ENCODE measurements at regions not wholly inside any gene's neighbourhood (a gene's known extent, or its start where the extent isn't known, plus 50 kb on each side); places are given as distances from the start of the nearest gene placed in this dataset.

- TF ChIP-seq CTCF (IDR thresholded peaks at IDR 0.05; ENCODE audit: insufficient read depth, low read length, poor library complexity, severe bottlenecking) (no peak), EZH2phosphoT487 (conservative IDR thresholded peaks at IDR 0.05; ENCODE audit: low read length) (no peak)
Observed at GRCh38 chr6:97939440-97940168, 656.6 kb upstream of the MMS22L start.
